ENCODE measurements at regions not wholly inside any gene's neighbourhood (a gene's known extent, or its start where the extent isn't known, plus 50 kb on each side); places are given as distances from the start of the nearest gene placed in this dataset.
"Not testable (repeated sequence)": the region's sequence is repeated elsewhere in the genome, so short reads cannot be mapped to it uniquely, and the experiment has no call there.

- DNase-seq, result no peak
Observed at GRCh38 chr16:60684002-60684401, 1352.2 kb downstream of the CDH8 start.

GRCh38 chr16:60682219-60682618 lies 1354.0 kb downstream of the CDH8 start:
- DNase-seq, result no peak

- DNase-seq, result no peak
Observed at GRCh38 chr16:60681043-60681442, 1355.2 kb downstream of the CDH8 start.

- no peak for DNase-seq
Observed at GRCh38 chr16:60675022-60675421, 1361.2 kb downstream of the CDH8 start.

GRCh38 chr16:60674241-60674640 lies 1362.0 kb downstream of the CDH8 start:
- no peak for DNase-seq

DNA sequence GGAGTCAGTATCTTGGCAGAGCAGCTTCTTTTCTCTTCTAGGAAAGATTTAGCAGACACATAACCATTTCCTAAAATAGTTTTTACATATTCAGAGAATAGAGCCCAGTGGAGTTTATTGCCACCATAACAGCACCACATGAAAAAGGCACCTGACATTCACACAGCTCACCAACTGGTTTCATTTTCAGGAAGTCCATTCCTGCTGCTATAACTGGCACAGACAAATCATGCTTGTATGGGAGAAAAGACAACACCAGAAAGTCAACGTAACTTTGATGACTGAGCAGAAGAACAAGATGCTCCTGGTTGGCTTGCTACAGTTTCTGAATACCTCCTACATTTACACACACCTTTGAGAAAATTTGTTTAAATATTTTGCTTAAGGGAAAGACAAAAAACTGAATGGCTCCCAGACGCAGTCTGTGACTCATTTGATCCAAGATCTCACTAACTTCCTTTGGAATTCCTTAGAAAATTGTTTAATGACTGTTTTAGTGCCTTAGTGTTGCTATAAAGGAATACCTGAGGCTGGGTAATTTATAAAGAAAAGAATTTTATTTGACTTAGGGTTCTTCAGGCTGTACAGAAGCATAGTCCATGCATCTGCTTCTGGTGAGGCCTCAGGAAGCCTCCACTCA lies 1380.6 kb downstream of the CDH8 start:
- DNase-seq, result no peak

GRCh38 chr16:60651346-60651745 lies 1384.9 kb downstream of the CDH8 start:
- no peak for DNase-seq

GRCh38 chr16:60648290-60648689 lies 1387.9 kb downstream of the CDH8 start:
- DNase-seq, result no peak

GRCh38 chr16:60647388-60647787 lies 1388.8 kb downstream of the CDH8 start:
- DNase-seq, result not testable (repeated sequence)

DNA sequence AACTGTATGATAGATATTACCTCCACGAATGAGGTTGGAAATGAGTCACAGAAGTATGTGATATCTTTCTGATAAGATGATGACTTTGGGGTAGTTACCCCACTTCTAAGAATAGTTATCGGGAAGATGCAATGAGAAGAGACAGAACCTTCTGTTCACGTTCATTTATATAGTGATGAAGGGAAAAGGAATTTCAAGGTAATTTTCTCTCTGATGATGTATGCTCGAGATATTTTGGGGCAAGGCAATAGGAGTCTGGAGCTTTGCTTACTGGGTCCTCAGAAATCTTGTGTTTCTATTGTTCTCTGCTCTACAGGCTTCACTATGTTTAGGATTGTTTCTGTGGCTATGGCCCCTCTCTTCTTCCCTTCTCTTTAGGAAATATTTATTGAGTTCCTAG lies 1389.6 kb downstream of the CDH8 start:
- DNase-seq, result no peak

DNA sequence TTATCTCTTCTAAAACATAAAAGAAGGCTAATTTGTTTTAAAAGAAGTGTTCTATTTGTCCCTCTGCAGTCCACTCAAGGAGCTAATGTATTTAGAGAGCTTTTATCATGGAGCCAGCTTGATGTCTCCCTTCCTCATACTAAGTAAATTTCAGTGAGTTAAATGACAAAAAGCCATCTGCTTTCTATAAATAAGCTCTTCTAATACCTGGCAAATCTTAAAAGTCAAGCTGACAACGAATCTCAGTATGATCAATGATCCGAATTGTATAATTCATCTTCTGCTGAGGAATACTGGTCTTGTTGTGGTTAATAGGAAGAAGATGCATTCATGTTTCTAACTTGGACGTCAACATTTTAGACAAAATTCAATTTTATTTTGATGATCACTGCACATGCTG lies 1390.7 kb downstream of the CDH8 start:
- DNase-seq, result no peak

- DNase-seq, result no peak
Observed at GRCh38 chr16:60642956-60643355, 1393.3 kb downstream of the CDH8 start.

DNA sequence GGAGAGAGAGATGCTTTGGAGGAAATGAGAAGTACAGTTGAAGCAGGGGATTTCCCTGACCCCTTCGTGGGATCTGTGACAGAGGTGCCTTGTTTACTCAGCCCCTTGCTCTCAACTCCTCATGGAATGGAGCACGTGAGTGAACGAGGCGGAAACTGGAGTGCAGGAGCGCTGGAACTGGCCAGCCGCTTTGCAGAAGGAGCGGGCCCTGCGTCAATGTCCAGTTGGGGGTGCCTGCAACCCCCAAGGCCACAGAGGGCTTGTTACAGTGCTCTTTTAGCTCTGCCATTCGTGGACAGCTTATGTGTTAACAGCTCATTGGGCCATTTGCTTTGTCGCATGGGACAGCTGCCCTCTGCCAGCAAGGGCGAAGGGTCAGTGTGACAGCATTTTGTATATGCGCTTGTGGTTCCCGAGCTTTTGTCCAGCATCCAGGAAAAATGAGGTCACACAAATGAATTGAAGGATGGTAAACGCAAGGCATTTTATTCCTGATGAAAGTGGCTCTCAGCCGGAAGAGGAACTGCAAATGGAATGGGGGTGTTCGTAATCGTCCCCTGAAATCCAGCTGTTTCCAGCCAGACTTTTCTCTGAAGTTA lies 1395.1 kb downstream of the CDH8 start:
- DNase-seq, result no peak

DNA sequence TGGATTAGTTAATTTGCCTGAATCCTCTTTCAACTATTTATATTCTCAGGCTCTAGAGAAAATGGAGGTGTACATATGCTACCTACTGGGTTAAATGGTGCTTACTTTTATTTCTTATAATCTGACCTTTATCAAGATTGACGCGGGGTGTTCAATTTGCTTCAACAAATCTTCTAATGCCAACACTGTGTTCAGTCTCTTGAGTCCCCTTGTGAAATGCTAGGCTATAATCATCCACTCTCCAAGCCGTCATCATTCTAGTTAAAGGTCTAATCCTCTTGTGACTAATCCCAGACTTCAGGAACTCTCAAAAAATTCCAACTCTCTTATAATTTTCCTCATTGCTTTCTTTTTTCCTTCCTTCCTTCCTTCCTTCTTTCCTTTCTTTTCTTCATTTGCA lies 1396.2 kb downstream of the CDH8 start:
- DNase-seq, result no peak

GRCh38 chr16:60636636-60637035 lies 1399.6 kb downstream of the CDH8 start:
- not testable (repeated sequence) for DNase-seq

- DNase-seq, result no peak
Observed at GRCh38 chr16:60636117-60636516, 1400.1 kb downstream of the CDH8 start.

- DNase-seq, result no peak
Observed at GRCh38 chr16:60635548-60635947, 1400.7 kb downstream of the CDH8 start.

DNA sequence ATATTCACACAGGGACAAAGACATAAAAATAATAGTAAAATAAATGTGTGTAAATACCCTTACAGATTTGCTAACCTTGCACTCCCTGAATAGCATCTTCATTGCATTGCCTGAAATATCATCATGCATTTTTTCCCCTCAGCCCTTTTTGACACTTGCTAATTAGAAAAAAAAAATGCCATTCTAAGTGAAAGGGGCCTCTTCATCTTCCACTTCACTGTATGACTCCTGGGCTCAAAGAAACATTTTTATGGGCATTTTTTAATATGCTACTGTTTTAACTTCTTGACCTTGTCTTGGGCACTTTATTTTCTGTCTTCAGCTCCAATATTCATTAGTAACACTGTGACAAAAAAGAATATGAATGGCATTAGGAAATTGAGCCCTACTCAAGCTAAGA lies 1424.4 kb downstream of the CDH8 start:
- DNase-seq, result no peak

GRCh38 chr16:60608971-60609370 lies 1427.3 kb downstream of the CDH8 start:
- no peak for DNase-seq

GRCh38 chr16:60605652-60606051 lies 1430.6 kb downstream of the CDH8 start:
- not testable (repeated sequence) for DNase-seq

GRCh38 chr16:60605176-60605575 lies 1431.1 kb downstream of the CDH8 start:
- no peak for DNase-seq

DNA sequence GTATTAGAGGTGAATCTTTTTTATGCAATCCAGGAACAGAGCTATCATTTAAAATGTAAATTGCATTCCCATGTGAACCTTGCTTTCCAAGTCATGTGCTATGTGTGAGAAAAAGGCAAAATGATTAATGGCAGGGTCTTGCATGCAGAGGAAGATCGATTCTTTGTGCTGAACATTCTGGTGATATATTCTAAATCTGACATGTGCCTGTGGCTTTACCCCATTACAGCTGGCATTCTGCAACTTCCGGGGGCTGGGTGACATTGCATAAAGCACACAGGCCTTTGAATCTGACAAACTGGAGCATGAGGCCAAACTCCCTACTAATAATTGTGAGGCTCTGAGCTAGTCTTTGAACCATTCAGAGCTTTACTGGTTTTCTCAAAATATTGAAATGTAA lies 1449.7 kb downstream of the CDH8 start:
- no peak for DNase-seq

- no peak for DNase-seq
Observed at GRCh38 chr16:60582528-60582927, 1453.7 kb downstream of the CDH8 start.

- DNase-seq, result no peak
Observed at GRCh38 chr16:60566901-60567300, 1469.3 kb downstream of the CDH8 start.
